ENCODE measurements at regions not wholly inside any gene's neighbourhood (a gene's known extent, or its start where the extent isn't known, plus 50 kb on each side); places are given as distances from the start of the nearest gene placed in this dataset.

- TF ChIP-seq POLR2A (IDR thresholded peaks at IDR 0.05; ENCODE audit: low read depth, low read length) = no peak
- no peak for TF ChIP-seq POLR2AphosphoS5 (IDR thresholded peaks at IDR 0.05; ENCODE audit: low read depth, low read length)
- TF ChIP-seq TAF1 (IDR thresholded peaks at IDR 0.05; ENCODE audit: low read depth, low read length) = no peak
These were observed 352.0 kb upstream of the THBS1 start for GRCh38 chr15:39228889-39229288.
